Endodermal cell (in vitro differentiated cells): ENCODE measurements at regions not wholly inside any gene's neighbourhood (a gene's known extent, or its start where the extent isn't known, plus 50 kb on each side); places are given as distances from the start of the nearest gene placed in this dataset.

Experiments used
- DNase-seq: peaks from one replicate; pipeline ENCODE4 v3.0.0-alpha.2; 2017
- H3K27ac ChIP-seq: 2 replicates; pipeline ENCODE4 v1.5.1; 2013; ENCODE audit warnings: mild to moderate bottlenecking, low read depth, low read length, moderate library complexity
- H3K27me3 ChIP-seq: 2 replicates; pipeline ENCODE4 v1.6.1; 2013; ENCODE audit warnings: mild to moderate bottlenecking, low read length, moderate library complexity; ENCODE audit not compliant: insufficient read depth, control insufficient read depth, poor library complexity, severe bottlenecking
- H3K36me3 ChIP-seq: 2 replicates; pipeline ENCODE4 v1.7.0; 2013; ENCODE audit warnings: mild to moderate bottlenecking, low read length, moderate library complexity; ENCODE audit not compliant: control insufficient read depth, insufficient read depth
- H3K4me1 ChIP-seq: one replicate; pipeline ENCODE4 v1.7.0; 2013; ENCODE audit warnings: low read length; ENCODE audit not compliant: control insufficient read depth, insufficient read depth
- H3K4me3 ChIP-seq: 2 replicates; pipeline ENCODE4 v1.5.1; 2013; ENCODE audit warnings: mild to moderate bottlenecking, low read length, moderate library complexity
- H3K9ac ChIP-seq: 2 replicates; pipeline ENCODE4 v1.6.1; 2013; ENCODE audit warnings: mild to moderate bottlenecking, low read length, moderate library complexity; ENCODE audit not compliant: poor library complexity, severe bottlenecking; ENCODE audit errors: extremely low read depth
- H3K9me3 ChIP-seq: 2 replicates; pipeline ENCODE4 v1.6.1; 2013; ENCODE audit warnings: mild to moderate bottlenecking, low read length, moderate library complexity; ENCODE audit not compliant: control insufficient read depth
- H3K27ac Mint-ChIP-seq: 2 replicates; pipeline ENCODE4 v1.8.0; 2020; ENCODE audit warnings: mixed read lengths
- H3K27me3 Mint-ChIP-seq: 2 replicates; pipeline ENCODE4 v1.8.0; 2021; ENCODE audit warnings: mild to moderate bottlenecking, mixed read lengths; ENCODE audit not compliant: insufficient read depth
- H3K36me3 Mint-ChIP-seq: 2 replicates; pipeline ENCODE4 v1.8.0; 2020; ENCODE audit warnings: low read depth, mixed read lengths
- H3K4me1 Mint-ChIP-seq: 2 replicates; pipeline ENCODE4 v1.8.0; 2020; ENCODE audit warnings: mixed read lengths
- H3K4me3 Mint-ChIP-seq: 2 replicates; pipeline ENCODE4 v1.8.0; 2020; ENCODE audit warnings: mild to moderate bottlenecking, moderate library complexity, mixed read lengths
- H3K9me3 Mint-ChIP-seq: 2 replicates; pipeline ENCODE4 v1.8.0; 2020; ENCODE audit warnings: mild to moderate bottlenecking, mixed read lengths
- WGBS, 2 experiments: methylation state at CpG; one replicate each; pipeline versions ENCODE4 v1.1.5 to v1.1.7; 2013; ENCODE audit warnings: missing lambda C conversion rate in 2 of 2, mixed read lengths in 1 of 2; ENCODE audit not compliant: insufficient coverage in 1 of 2, insufficient read length in 1 of 2; 5-methylcytosine and 5-hydroxymethylcytosine counted together
- TF ChIP-seq, protein P1 (sequence below): fragments of 200-600 bp; sonication (generic); conservative IDR thresholded peaks from 2 replicates; pipeline ENCODE4 v1.5.0; 2021; ENCODE audit warnings: antibody characterized with exemption, mild to moderate bottlenecking

DNA sequence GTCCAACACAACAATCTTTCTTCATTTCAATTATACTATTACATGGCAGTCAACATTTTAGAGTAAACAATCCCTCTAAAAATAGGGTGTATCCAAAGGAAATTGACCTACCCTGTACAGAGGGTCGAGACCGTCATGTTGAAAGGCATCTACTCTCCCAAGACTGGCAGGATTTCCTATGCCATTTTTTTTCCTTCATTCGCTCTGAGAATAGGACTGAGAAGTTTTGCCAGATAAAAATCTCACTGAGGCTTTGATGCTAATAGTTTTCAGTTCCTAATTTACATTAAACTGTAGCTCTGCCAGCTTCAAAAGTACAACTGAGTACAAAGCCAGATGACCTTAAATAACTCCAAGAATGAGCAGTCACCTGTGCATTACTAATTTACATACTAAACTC, 84.5 kb upstream of the SEMA3C start:
- no peak for DNase-seq
- WGBS, 2 experiments, result 90% methylated on average over 3 of the region's 3 CpGs

DNA sequence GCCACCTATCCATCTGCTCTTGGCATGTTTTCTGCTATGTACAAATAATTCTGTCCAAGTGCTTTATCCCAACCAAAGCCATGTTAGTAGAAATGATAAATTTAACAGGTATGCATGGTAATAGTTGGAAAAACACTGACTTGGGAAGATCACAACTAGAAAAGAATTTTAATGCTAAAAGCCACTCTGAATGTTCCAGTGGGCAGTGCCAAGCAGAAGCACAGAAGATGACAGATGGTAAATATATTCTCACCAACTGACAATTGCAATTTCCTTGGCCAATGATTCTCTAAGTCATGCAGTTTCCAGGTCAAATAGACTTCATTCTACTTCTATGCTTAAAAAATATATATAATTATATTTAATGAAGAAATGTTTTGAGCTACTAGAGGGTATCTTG, 83.6 kb upstream of the SEMA3C start:
- Mint-ChIP-seq H3K9me3 (no peaks in the 10 kb centered on the region), H3K36me3 (no peaks in the 10 kb centered on the region), H3K4me1 (no peaks in the 10 kb centered on the region), H3K4me3 (no peak overlapping the region), H3K27me3 (no peaks in the 10 kb centered on the region), H3K27ac (no peak overlapping the region)
- H3K9ac ChIP-seq, result no peak overlapping the region
- no peaks in the 10 kb centered on the region for H3K36me3 ChIP-seq
- H3K4me3 ChIP-seq, result no peak overlapping the region
- DNase-seq, result no peak
- H3K9me3 ChIP-seq, result no peaks in the 10 kb centered on the region
- H3K27me3 ChIP-seq, result no peaks in the 10 kb centered on the region
- H3K27ac ChIP-seq, result no peak overlapping the region
- no peaks in the 10 kb centered on the region for H3K4me1 ChIP-seq
- TF ChIP-seq, protein P1, sequence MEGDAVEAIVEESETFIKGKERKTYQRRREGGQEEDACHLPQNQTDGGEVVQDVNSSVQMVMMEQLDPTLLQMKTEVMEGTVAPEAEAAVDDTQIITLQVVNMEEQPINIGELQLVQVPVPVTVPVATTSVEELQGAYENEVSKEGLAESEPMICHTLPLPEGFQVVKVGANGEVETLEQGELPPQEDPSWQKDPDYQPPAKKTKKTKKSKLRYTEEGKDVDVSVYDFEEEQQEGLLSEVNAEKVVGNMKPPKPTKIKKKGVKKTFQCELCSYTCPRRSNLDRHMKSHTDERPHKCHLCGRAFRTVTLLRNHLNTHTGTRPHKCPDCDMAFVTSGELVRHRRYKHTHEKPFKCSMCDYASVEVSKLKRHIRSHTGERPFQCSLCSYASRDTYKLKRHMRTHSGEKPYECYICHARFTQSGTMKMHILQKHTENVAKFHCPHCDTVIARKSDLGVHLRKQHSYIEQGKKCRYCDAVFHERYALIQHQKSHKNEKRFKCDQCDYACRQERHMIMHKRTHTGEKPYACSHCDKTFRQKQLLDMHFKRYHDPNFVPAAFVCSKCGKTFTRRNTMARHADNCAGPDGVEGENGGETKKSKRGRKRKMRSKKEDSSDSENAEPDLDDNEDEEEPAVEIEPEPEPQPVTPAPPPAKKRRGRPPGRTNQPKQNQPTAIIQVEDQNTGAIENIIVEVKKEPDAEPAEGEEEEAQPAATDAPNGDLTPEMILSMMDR, result no peak

More for the DNA sequence above, 84.5 kb upstream of the SEMA3C start:
- no peaks in the 10 kb centered on the region for H3K9me3 Mint-ChIP-seq
- Histone ChIP-seq H3K4me3 (no peak overlapping the region), H3K27ac (no peak overlapping the region), H3K9ac (no peak overlapping the region), H3K4me1 (no peaks in the 10 kb centered on the region), H3K9me3 (no peaks in the 10 kb centered on the region), H3K36me3 (no peaks in the 10 kb centered on the region), H3K27me3 (no peaks in the 10 kb centered on the region)
- TF ChIP-seq, protein P1, result no peak
- H3K27ac Mint-ChIP-seq, result no peak overlapping the region
- H3K4me1 Mint-ChIP-seq, result no peaks in the 10 kb centered on the region
- no peak overlapping the region for H3K4me3 Mint-ChIP-seq
- no peaks in the 10 kb centered on the region for H3K27me3 Mint-ChIP-seq
- no peaks in the 10 kb centered on the region for H3K36me3 Mint-ChIP-seq

DNA sequence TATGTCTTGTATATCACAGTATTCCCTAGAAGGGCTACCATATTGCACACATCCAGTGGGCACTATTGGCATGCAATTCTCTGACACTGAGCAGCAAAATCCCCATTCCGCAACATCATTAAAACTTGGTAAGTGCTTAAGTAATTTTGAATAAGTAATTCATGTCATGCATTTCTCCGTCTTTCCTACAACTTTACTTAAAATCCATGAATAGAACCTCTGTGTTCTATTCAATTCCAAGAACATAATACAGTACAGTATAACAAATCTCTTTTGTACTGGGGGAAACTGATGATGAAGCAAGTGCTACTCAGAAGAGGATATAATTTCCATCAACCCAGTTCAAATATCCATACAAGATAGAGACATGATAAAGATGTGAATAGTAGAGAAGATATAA, 80.9 kb upstream of the SEMA3C start:
- Mint-ChIP-seq H3K27me3 (no peaks in the 10 kb centered on the region), H3K4me1 (no peaks in the 10 kb centered on the region), H3K9me3 (peaks cover 2% of the 10 kb centered on the region), H3K36me3 (no peaks in the 10 kb centered on the region), H3K4me3 (no peak overlapping the region), H3K27ac (no peak overlapping the region)
- H3K9ac ChIP-seq, result no peak overlapping the region
- no peak overlapping the region for H3K4me3 ChIP-seq
- DNase-seq, result no peak
- H3K27me3 ChIP-seq, result no peaks in the 10 kb centered on the region
- H3K9me3 ChIP-seq, result no peaks in the 10 kb centered on the region
- no peak overlapping the region for H3K27ac ChIP-seq
- H3K4me1 ChIP-seq, result no peaks in the 10 kb centered on the region
- H3K36me3 ChIP-seq, result no peaks in the 10 kb centered on the region
- TF ChIP-seq, protein P1, result no peak
- 92% methylated on average over 2 of the region's 2 CpGs; no CpG with 5 or more reads in 1 of the 2 experiments for WGBS, 2 experiments
